H1 (cell line): ENCODE measurements at regions not wholly inside any gene's neighbourhood (a gene's known extent, or its start where the extent isn't known, plus 50 kb on each side); places are given as distances from the start of the nearest gene placed in this dataset.

Experiments
- ATF2 ChIP-seq: IDR thresholded peaks from 2 replicates; pipeline ENCODE4 v1.6.1; 2012; ENCODE audit warnings: low read length, inconsistent platforms
- KDM1A ChIP-seq: fragments of 200-600, 300-600 bp; sonication (generic); IDR thresholded peaks from 2 replicates; pipeline ENCODE4 v1.7.1; 2016; ENCODE audit warnings: mild to moderate bottlenecking, low read length, borderline replicate concordance
- MAX ChIP-seq: IDR thresholded peaks from 2 replicates; pipeline ENCODE4 v1.6.1; 2012; ENCODE audit warnings: inconsistent platforms
- RXRA ChIP-seq: IDR thresholded peaks from 2 replicates; pipeline ENCODE4 v1.6.1; 2011; ENCODE audit warnings: low read depth, mild to moderate bottlenecking, low read length, moderate library complexity; ENCODE audit not compliant: insufficient read depth
- SAP30 ChIP-seq: fragments of 300-600 bp; sonication (generic); IDR thresholded peaks from 2 replicates; pipeline ENCODE4 v1.7.1; 2012; ENCODE audit warnings: low read length, moderate library complexity, mild to moderate bottlenecking, inconsistent platforms; ENCODE audit not compliant: insufficient read depth, insufficient replicate concordance
- SIN3A ChIP-seq, 2 experiments: IDR thresholded peaks in 1 of 2; conservative IDR thresholded peaks in 1 of 2; 2 replicates each; pipeline ENCODE4 v1.6.1; 2011 to 2012; ENCODE audit warnings: low read length in 2 of 2, improper control_type of control experiment in 1 of 2, low read depth in 1 of 2, mild to moderate bottlenecking in 1 of 2
- SRF ChIP-seq: IDR thresholded peaks from 2 replicates; pipeline ENCODE4 v1.6.1; 2011; ENCODE audit warnings: mild to moderate bottlenecking, low read depth, low read length, moderate library complexity
- TBP ChIP-seq: IDR thresholded peaks from 2 replicates; pipeline ENCODE4 v1.6.1; 2011; ENCODE audit warnings: low read depth, low read length, improper control_type of control experiment
- TEAD4 ChIP-seq: IDR thresholded peaks from 2 replicates; pipeline ENCODE4 v1.6.1; 2012; ENCODE audit warnings: low read depth, low read length, inconsistent platforms, mixed read lengths

GRCh38 chr14:89697281-89698060 lies 257.1 kb downstream of the EFCAB11 start (continued):
- TF ChIP-seq MAX (no peak), TEAD4 (no peak), SAP30 (no peak), ATF2 (no peak), TBP (no peak), RXRA (no peak), SRF (no peak), SIN3A (conservative IDR thresholded peaks at IDR 0.05 in 1 of 2, IDR thresholded peaks at IDR 0.05 in 1 of 2; ENCODE audit: low read depth in 1 of 2, low read length in 2 of 2) (no peak), KDM1A (no peak)
